ENCODE measurements at regions not wholly inside any gene's neighbourhood (a gene's known extent, or its start where the extent isn't known, plus 50 kb on each side); places are given as distances from the start of the nearest gene placed in this dataset.

GRCh38 chr12:78390920-78391319, 473.7 kb upstream of the SYT1 start:
- no peaks in the 10 kb centered on the region for H3K27me3 ChIP-seq
- no peak overlapping the region for H3K4me3 ChIP-seq
- H3K27ac ChIP-seq: no peak overlapping the region
- H3K36me3 ChIP-seq: no peaks in the 10 kb centered on the region
- no peak for DNase-seq (ENCODE audit: low spot score in 2 of 2)
- TF ChIP-seq POLR2A (IDR thresholded peaks at IDR 0.05) (no peak), EP300 (IDR thresholded peaks at IDR 0.05) (no peak), CTCF (IDR thresholded peaks at IDR 0.05) (no peak)
- H3K9me3 ChIP-seq: no peaks in the 10 kb centered on the region
- WGBS, 2 donors: 71 to 77% methylated on average over 5 of the region's 5 CpGs
- H3K4me1 ChIP-seq: peaks cover 0 to 4% (median 0%) of the 10 kb centered on the region in 4 donors

- Histone ChIP-seq H3K27me3 (no peaks in the 10 kb centered on the region), H3K4me3 (no peak overlapping the region), H3K9me3 (no peaks in the 10 kb centered on the region), H3K4me1 (peaks cover 0 to 4% (median 0%) of the 10 kb centered on the region in 4 donors), H3K27ac (no peak overlapping the region), H3K36me3 (no peaks in the 10 kb centered on the region)
- peak in 1 of 2 donors; percentile 9 for DNase-seq (ENCODE audit: low spot score in 2 of 2)
- 14 to 29% methylated on average over 2 of the region's 2 CpGs for WGBS, 2 donors
- TF ChIP-seq CTCF (IDR thresholded peaks at IDR 0.05) (peak in 1 of 5 experiments; percentile 33), POLR2A (IDR thresholded peaks at IDR 0.05) (no peak), EP300 (IDR thresholded peaks at IDR 0.05) (no peak)
These were observed 471.7 kb upstream of the SYT1 start for GRCh38 chr12:78392918-78393317.

GRCh38 chr12:78395961-78396360, 468.6 kb upstream of the SYT1 start:
- WGBS, 2 donors: 97 to 98% methylated on average over 1 of the region's 1 CpG
- H3K9me3 ChIP-seq: no peaks in the 10 kb centered on the region
- H3K27ac ChIP-seq: no peak overlapping the region
- H3K27me3 ChIP-seq: no peaks in the 10 kb centered on the region
- DNase-seq (ENCODE audit: low spot score in 2 of 2): no peak
- no peaks in the 10 kb centered on the region for H3K36me3 ChIP-seq
- TF ChIP-seq CTCF (IDR thresholded peaks at IDR 0.05): no peak
- no peak for TF ChIP-seq EP300 (IDR thresholded peaks at IDR 0.05)
- no peak for TF ChIP-seq POLR2A (IDR thresholded peaks at IDR 0.05)
- H3K4me1 ChIP-seq: peaks cover 0 to 4% (median 0%) of the 10 kb centered on the region in 4 donors
- no peak overlapping the region for H3K4me3 ChIP-seq

GRCh38 chr12:78396538-78396937, 468.0 kb upstream of the SYT1 start:
- Histone ChIP-seq H3K27ac (no peak overlapping the region), H3K27me3 (no peaks in the 10 kb centered on the region), H3K36me3 (no peaks in the 10 kb centered on the region), H3K4me3 (no peak overlapping the region), H3K4me1 (peaks cover 0 to 4% (median 0%) of the 10 kb centered on the region in 4 donors), H3K9me3 (no peaks in the 10 kb centered on the region)
- 80 to 100% methylated on average over 1 of the region's 1 CpG for WGBS, 2 donors
- DNase-seq (ENCODE audit: low spot score in 2 of 2): no peak
- TF ChIP-seq CTCF (IDR thresholded peaks at IDR 0.05) (no peak), EP300 (IDR thresholded peaks at IDR 0.05) (no peak), POLR2A (IDR thresholded peaks at IDR 0.05) (no peak)

GRCh38 chr12:78398750-78399149, 465.8 kb upstream of the SYT1 start:
- Histone ChIP-seq H3K4me3 (no peak overlapping the region), H3K9me3 (no peaks in the 10 kb centered on the region), H3K36me3 (no peaks in the 10 kb centered on the region), H3K27ac (no peak overlapping the region), H3K27me3 (no peaks in the 10 kb centered on the region), H3K4me1 (no peaks in the 10 kb centered on the region)
- WGBS, 2 donors: 87 to 89% methylated on average over 2 of the region's 2 CpGs
- TF ChIP-seq EP300 (IDR thresholded peaks at IDR 0.05) (no peak), POLR2A (IDR thresholded peaks at IDR 0.05) (no peak), CTCF (IDR thresholded peaks at IDR 0.05) (no peak)
- no peak for DNase-seq (ENCODE audit: low spot score in 2 of 2)
